ENCODE measurements at regions not wholly inside any gene's neighbourhood (a gene's known extent, or its start where the extent isn't known, plus 50 kb on each side); places are given as distances from the start of the nearest gene placed in this dataset.

GRCh38 chr10:35711615-35712411 is 69.7 kb upstream of the FZD8 start:
- Histone ChIP-seq H3K27ac (replicated peaks; ENCODE audit: low read length) (no peak overlapping the region), H3K4me1 (ENCODE audit: control insufficient read depth in 2 of 2, insufficient read depth in 1 of 2, low read depth in 1 of 2, low read length in 2 of 2) (peaks cover 0 to 2% of the 10 kb centered on the region in 2 donors), H3K23ac (ENCODE audit: low read depth, low read length, poor library complexity) (no peak overlapping the region), H3K79me1 (ENCODE audit: low read depth, low read length) (no peaks in the 10 kb centered on the region), H3K9ac (ENCODE audit: low read depth, low read length, poor library complexity) (no peak overlapping the region), H3K9me3 (replicated peaks in 1 of 2; ENCODE audit: control insufficient read depth in 2 of 2, insufficient read depth in 1 of 2, low read depth in 1 of 2, low read length in 2 of 2) (no peaks in the 10 kb centered on the region), H2BK12ac (ENCODE audit: low read length) (no peak overlapping the region), H2BK15ac (ENCODE audit: low read length) (no peak overlapping the region), H3K4me2 (ENCODE audit: insufficient read depth, low read length, poor library complexity, severe bottlenecking) (no peak overlapping the region), H4K8ac (ENCODE audit: low read depth, low read length) (no peak overlapping the region), H3K18ac (ENCODE audit: low read length) (no peak overlapping the region), H2AFZ (ENCODE audit: low read length) (no peak overlapping the region), H2BK5ac (ENCODE audit: low read length) (no peak overlapping the region), H3K4ac (ENCODE audit: low read length) (no peak overlapping the region), H3K4me3 (ENCODE audit: low read length in 2 of 2) (no peak overlapping the region), H3K14ac (ENCODE audit: low read length) (no peak overlapping the region), H2AK5ac (ENCODE audit: low read depth, low read length) (no peak overlapping the region), H3K27me3 (ENCODE audit: control insufficient read depth in 3 of 3, insufficient read depth in 3 of 3, low read depth in 1 of 3, low read length in 3 of 3) (no peaks in the 10 kb centered on the region), H2BK120ac (ENCODE audit: low read depth, low read length) (no peak overlapping the region), H4K91ac (ENCODE audit: low read depth, low read length, poor library complexity) (no peak overlapping the region), H3K36me3 (replicated peaks in 1 of 2; ENCODE audit: control insufficient read depth in 2 of 2, insufficient read depth in 2 of 2, low read length in 2 of 2) (no peaks in the 10 kb centered on the region)
- no peak for DNase-seq (ENCODE audit: low spot score)
- WGBS, 2 donors (ENCODE audit: extremely low coverage in 2 of 2, insufficient read length in 2 of 2, insufficient replicate concordance in 1 of 2), result no CpG with 5 or more reads among the region's 15 CpGs

- H2BK15ac ChIP-seq (ENCODE audit: low read length), result no peak overlapping the region
- no peak overlapping the region for H2BK5ac ChIP-seq (ENCODE audit: low read length)
- H3K79me1 ChIP-seq (ENCODE audit: low read depth, low read length), result no peaks in the 10 kb centered on the region
- H2BK120ac ChIP-seq (ENCODE audit: low read depth, low read length), result no peak overlapping the region
- H3K27ac ChIP-seq (replicated peaks; ENCODE audit: low read length), result no peak overlapping the region
- no peak overlapping the region for H3K14ac ChIP-seq (ENCODE audit: low read length)
- H3K18ac ChIP-seq (ENCODE audit: low read length), result no peak overlapping the region
- H3K9ac ChIP-seq (ENCODE audit: low read depth, low read length, poor library complexity), result no peak overlapping the region
- H2AK5ac ChIP-seq (ENCODE audit: low read depth, low read length), result no peak overlapping the region
- no peak overlapping the region for H4K8ac ChIP-seq (ENCODE audit: low read depth, low read length)
- peaks cover 0 to 3% of the 10 kb centered on the region in 2 donors for H3K9me3 ChIP-seq (replicated peaks in 1 of 2; ENCODE audit: control insufficient read depth in 2 of 2, insufficient read depth in 1 of 2, low read depth in 1 of 2, low read length in 2 of 2)
- H3K4me2 ChIP-seq (ENCODE audit: insufficient read depth, low read length, poor library complexity, severe bottlenecking), result no peak overlapping the region
- H2BK12ac ChIP-seq (ENCODE audit: low read length), result no peak overlapping the region
- no peak overlapping the region for H2AFZ ChIP-seq (ENCODE audit: low read length)
- no peak overlapping the region for H3K4ac ChIP-seq (ENCODE audit: low read length)
- no peaks in the 10 kb centered on the region for H3K27me3 ChIP-seq (ENCODE audit: control insufficient read depth in 3 of 3, insufficient read depth in 3 of 3, low read depth in 1 of 3, low read length in 3 of 3)
- H3K4me1 ChIP-seq (ENCODE audit: control insufficient read depth in 2 of 2, insufficient read depth in 1 of 2, low read depth in 1 of 2, low read length in 2 of 2), result peaks cover 0 to 2% of the 10 kb centered on the region in 2 donors
- WGBS, 2 donors (ENCODE audit: extremely low coverage in 2 of 2, insufficient read length in 2 of 2, insufficient replicate concordance in 1 of 2), result no CpG with 5 or more reads among the region's 2 CpGs
- H4K91ac ChIP-seq (ENCODE audit: low read depth, low read length, poor library complexity), result no peak overlapping the region
- H3K4me3 ChIP-seq (ENCODE audit: low read length in 2 of 2), result no peak overlapping the region
- DNase-seq (ENCODE audit: low spot score), result no peak
- H3K23ac ChIP-seq (ENCODE audit: low read depth, low read length, poor library complexity), result no peak overlapping the region
- peaks cover 0 to 2% of the 10 kb centered on the region in 2 donors for H3K36me3 ChIP-seq (replicated peaks in 1 of 2; ENCODE audit: control insufficient read depth in 2 of 2, insufficient read depth in 2 of 2, low read length in 2 of 2)
These were observed 65.7 kb upstream of the FZD8 start for GRCh38 chr10:35707642-35708425.

GRCh38 chr10:35706959-35707358 is 64.9 kb upstream of the FZD8 start:
- Histone ChIP-seq H3K18ac (ENCODE audit: low read length) (no peak overlapping the region), H4K91ac (ENCODE audit: low read depth, low read length, poor library complexity) (no peak overlapping the region), H2AK5ac (ENCODE audit: low read depth, low read length) (no peak overlapping the region), H2BK120ac (ENCODE audit: low read depth, low read length) (no peak overlapping the region), H3K27me3 (ENCODE audit: control insufficient read depth in 3 of 3, insufficient read depth in 3 of 3, low read depth in 1 of 3, low read length in 3 of 3) (no peaks in the 10 kb centered on the region), H2AFZ (ENCODE audit: low read length) (no peak overlapping the region), H3K79me1 (ENCODE audit: low read depth, low read length) (no peaks in the 10 kb centered on the region), H3K14ac (ENCODE audit: low read length) (no peak overlapping the region), H3K9me3 (replicated peaks in 1 of 2; ENCODE audit: control insufficient read depth in 2 of 2, insufficient read depth in 1 of 2, low read depth in 1 of 2, low read length in 2 of 2) (peaks cover 0 to 3% of the 10 kb centered on the region in 2 donors), H3K4me2 (ENCODE audit: insufficient read depth, low read length, poor library complexity, severe bottlenecking) (no peak overlapping the region), H3K9ac (ENCODE audit: low read depth, low read length, poor library complexity) (no peak overlapping the region), H3K23ac (ENCODE audit: low read depth, low read length, poor library complexity) (no peak overlapping the region), H2BK15ac (ENCODE audit: low read length) (no peak overlapping the region), H3K36me3 (replicated peaks in 1 of 2; ENCODE audit: control insufficient read depth in 2 of 2, insufficient read depth in 2 of 2, low read length in 2 of 2) (peaks cover 0 to 2% of the 10 kb centered on the region in 2 donors), H2BK12ac (ENCODE audit: low read length) (no peak overlapping the region), H2BK5ac (ENCODE audit: low read length) (no peak overlapping the region), H3K4me1 (ENCODE audit: control insufficient read depth in 2 of 2, insufficient read depth in 1 of 2, low read depth in 1 of 2, low read length in 2 of 2) (peaks cover 0 to 2% of the 10 kb centered on the region in 2 donors), H4K8ac (ENCODE audit: low read depth, low read length) (no peak overlapping the region), H3K4me3 (ENCODE audit: low read length in 2 of 2) (no peak overlapping the region), H3K4ac (ENCODE audit: low read length) (no peak overlapping the region), H3K27ac (replicated peaks; ENCODE audit: low read length) (no peak overlapping the region)
- WGBS, 2 donors (ENCODE audit: extremely low coverage in 2 of 2, insufficient read length in 2 of 2, insufficient replicate concordance in 1 of 2), result no CpG with 5 or more reads among the region's 3 CpGs
- DNase-seq (ENCODE audit: low spot score), result no peak

- no peak overlapping the region for H4K91ac ChIP-seq (ENCODE audit: low read depth, low read length, poor library complexity)
- no peak overlapping the region for H3K4ac ChIP-seq (ENCODE audit: low read length)
- H3K9ac ChIP-seq (ENCODE audit: low read depth, low read length, poor library complexity), result no peak overlapping the region
- no peak overlapping the region for H2BK120ac ChIP-seq (ENCODE audit: low read depth, low read length)
- no CpG with 5 or more reads among the region's 2 CpGs for WGBS, 2 donors (ENCODE audit: extremely low coverage in 2 of 2, insufficient read length in 2 of 2, insufficient replicate concordance in 1 of 2)
- H3K4me1 ChIP-seq (ENCODE audit: control insufficient read depth in 2 of 2, insufficient read depth in 1 of 2, low read depth in 1 of 2, low read length in 2 of 2), result no peaks in the 10 kb centered on the region
- H3K36me3 ChIP-seq (replicated peaks in 1 of 2; ENCODE audit: control insufficient read depth in 2 of 2, insufficient read depth in 2 of 2, low read length in 2 of 2), result peaks cover 0 to 2% of the 10 kb centered on the region in 2 donors
- H3K23ac ChIP-seq (ENCODE audit: low read depth, low read length, poor library complexity), result no peak overlapping the region
- H3K18ac ChIP-seq (ENCODE audit: low read length), result no peak overlapping the region
- H3K27me3 ChIP-seq (ENCODE audit: control insufficient read depth in 3 of 3, insufficient read depth in 3 of 3, low read depth in 1 of 3, low read length in 3 of 3), result no peaks in the 10 kb centered on the region
- no peak overlapping the region for H2BK12ac ChIP-seq (ENCODE audit: low read length)
- H3K9me3 ChIP-seq (replicated peaks in 1 of 2; ENCODE audit: control insufficient read depth in 2 of 2, insufficient read depth in 1 of 2, low read depth in 1 of 2, low read length in 2 of 2), result peaks cover 0 to 3% of the 10 kb centered on the region in 2 donors
- no peaks in the 10 kb centered on the region for H3K79me1 ChIP-seq (ENCODE audit: low read depth, low read length)
- H3K4me3 ChIP-seq (ENCODE audit: low read length in 2 of 2), result no peak overlapping the region
- DNase-seq (ENCODE audit: low spot score), result no peak
- no peak overlapping the region for H2AK5ac ChIP-seq (ENCODE audit: low read depth, low read length)
- H3K4me2 ChIP-seq (ENCODE audit: insufficient read depth, low read length, poor library complexity, severe bottlenecking), result no peak overlapping the region
- H4K8ac ChIP-seq (ENCODE audit: low read depth, low read length), result no peak overlapping the region
- no peak overlapping the region for H2AFZ ChIP-seq (ENCODE audit: low read length)
- no peak overlapping the region for H2BK15ac ChIP-seq (ENCODE audit: low read length)
- H3K14ac ChIP-seq (ENCODE audit: low read length), result no peak overlapping the region
- no peak overlapping the region for H2BK5ac ChIP-seq (ENCODE audit: low read length)
- H3K27ac ChIP-seq (replicated peaks; ENCODE audit: low read length), result no peak overlapping the region
These were observed 63.6 kb upstream of the FZD8 start for GRCh38 chr10:35705671-35706070.

All from neuronal stem cell (in vitro differentiated cells).